Caco-2 (cell line): ENCODE measurements at regions not wholly inside any gene's neighbourhood (a gene's known extent, or its start where the extent isn't known, plus 50 kb on each side); places are given as distances from the start of the nearest gene placed in this dataset.

Source experiments
- BruUV-seq: library from RNA; stranded (reverse); fragments of 400-500 nt; replicated peaks from 2 replicates; lab custom pipeline; 2021; lab: Mats Ljungman, UMichigan
- CTCF ChIA-PET: fragments of 300-600 bp; sonication (Branson Sonifier 250); formaldehyde crosslinking; loops from one replicate; lab custom pipeline; 2022; ENCODE audit warnings: antibody characterized with exemption; lab: Charles Lee
- POLR2A ChIA-PET: fragments of 300-600 bp; sonication (Branson Sonifier 250); formaldehyde crosslinking; loops from one replicate; lab custom pipeline; 2022; ENCODE audit warnings: antibody characterized with exemption; lab: Charles Lee
- DNase-seq, 2 experiments: peaks; one replicate each; pipeline versions ENCODE4 v3.0.0 to v3.0.0-alpha.2; 2020 to 2022
- H3K27me3 ChIP-seq: replicated peaks from 2 replicates; pipeline ENCODE4 v1.6.0; 2011; ENCODE audit warnings: low read length; ENCODE audit not compliant: control insufficient read depth, insufficient read depth
- H3K36me3 ChIP-seq: 2 replicates; pipeline ENCODE4 v1.5.1; 2011; ENCODE audit warnings: low read length; ENCODE audit not compliant: control insufficient read depth, insufficient read depth
- H3K4me1 ChIP-seq: fragments of 250-450 bp; sonication (Bioruptor Pico); 2 replicates; pipeline ENCODE4 v1.5.1; 2020; ENCODE audit warnings: mild to moderate bottlenecking
- H3K4me3 ChIP-seq: 2 replicates; pipeline ENCODE4 v1.5.1; 2011; ENCODE audit warnings: low read depth, mild to moderate bottlenecking, control low read depth, low read length
- H3K9me3 ChIP-seq: fragments of 250-450 bp; sonication (Bioruptor Pico); 2 replicates; pipeline ENCODE4 v1.5.1; 2020; ENCODE audit warnings: mild to moderate bottlenecking, moderate library complexity
- H3K27ac Mint-ChIP-seq: one replicate; pipeline ENCODE4 v1.8.0; 2022; ENCODE audit warnings: mixed read lengths; ENCODE audit not compliant: unreplicated experiment
- H3K27me3 Mint-ChIP-seq: one replicate; pipeline ENCODE4 v1.8.0; 2022; ENCODE audit warnings: mixed read lengths; ENCODE audit not compliant: insufficient read depth, unreplicated experiment
- H3K36me3 Mint-ChIP-seq: one replicate; pipeline ENCODE4 v1.8.0; 2022; ENCODE audit warnings: mild to moderate bottlenecking, mixed read lengths; ENCODE audit not compliant: insufficient read depth, unreplicated experiment
- H3K4me1 Mint-ChIP-seq: one replicate; pipeline ENCODE4 v1.8.0; 2022; ENCODE audit warnings: low read depth, mixed read lengths; ENCODE audit not compliant: unreplicated experiment
- H3K4me3 Mint-ChIP-seq: one replicate; pipeline ENCODE4 v1.8.0; 2022; ENCODE audit warnings: mild to moderate bottlenecking, moderate library complexity, mixed read lengths; ENCODE audit not compliant: unreplicated experiment
- H3K9me3 Mint-ChIP-seq: one replicate; pipeline ENCODE4 v1.8.0; 2022; ENCODE audit warnings: mixed read lengths; ENCODE audit not compliant: unreplicated experiment
- CTCF ChIP-seq, 2 experiments: fragments of 200-600 bp in 1 of 2; IDR thresholded peaks; 1 replicate in 1 of 2; 2 replicates in 1 of 2; pipeline versions ENCODE4 v1.5.1 to v1.8.0; 2011 to 2022; ENCODE audit warnings: antibody characterized with exemption in 1 of 2, control low read depth in 1 of 2, inconsistent platforms in 1 of 2, low read depth in 1 of 2, low read length in 1 of 2, mild to moderate bottlenecking in 1 of 2, moderate library complexity in 1 of 2; ENCODE audit not compliant: insufficient read depth in 1 of 2, severe bottlenecking in 1 of 2, unreplicated experiment in 1 of 2
- intact Hi-C: fragments of 100-400 bp; cut with micrococcal nuclease; formaldehyde crosslinking; loops from one replicate; pipeline ENCODE4 v1.10.0; 2022; ENCODE audit not compliant: unreplicated experiment

GRCh38 chr1:82644186-82644915 is 843.6 kb downstream of the ADGRL2 start:
- Histone ChIP-seq H3K4me3 (no peak overlapping the region), H3K36me3 (no peaks in the 10 kb centered on the region), H3K4me1 (no peaks in the 10 kb centered on the region), H3K27me3 (no peaks in the 10 kb centered on the region), H3K9me3 (no peaks in the 10 kb centered on the region)
- Mint-ChIP-seq H3K4me1 (no peaks in the 10 kb centered on the region), H3K27me3 (no peaks in the 10 kb centered on the region), H3K36me3 (no peaks in the 10 kb centered on the region), H3K27ac (no peak overlapping the region), H3K4me3 (no peak overlapping the region), H3K9me3 (no peaks in the 10 kb centered on the region)
- intact Hi-C loops: no loop called here
- DNase-seq: no peak
- CTCF ChIA-PET: interaction anchor here (0.6 kb wide), 1 partner anchor 267 kb away, joined by 5 read pairs; no protein-coding TSS in a partner anchor
- POLR2A ChIA-PET: no interaction called here
- BruUV-seq: no TSS peak
- no peak for TF ChIP-seq CTCF (IDR thresholded peaks at IDR 0.05; ENCODE audit: insufficient read depth in 1 of 2, low read depth in 1 of 2, low read length in 1 of 2, severe bottlenecking in 1 of 2, unreplicated experiment in 1 of 2)

- ChIA-PET POLR2A (no interaction called here), CTCF (no interaction called here)
- Mint-ChIP-seq H3K4me1 (no peaks in the 10 kb centered on the region), H3K9me3 (no peaks in the 10 kb centered on the region), H3K27ac (no peak overlapping the region), H3K4me3 (no peak overlapping the region), H3K27me3 (no peaks in the 10 kb centered on the region), H3K36me3 (no peaks in the 10 kb centered on the region)
- H3K27me3 ChIP-seq: no peaks in the 10 kb centered on the region
- BruUV-seq: no TSS peak
- no peaks in the 10 kb centered on the region for H3K4me1 ChIP-seq
- TF ChIP-seq CTCF (IDR thresholded peaks at IDR 0.05; ENCODE audit: insufficient read depth in 1 of 2, low read depth in 1 of 2, low read length in 1 of 2, severe bottlenecking in 1 of 2, unreplicated experiment in 1 of 2): no peak
- H3K9me3 ChIP-seq: no peaks in the 10 kb centered on the region
- intact Hi-C loops: no loop called here
- H3K4me3 ChIP-seq: no peak overlapping the region
- DNase-seq: no peak
- no peaks in the 10 kb centered on the region for H3K36me3 ChIP-seq
Observed at GRCh38 chr1:82640352-82640751, 839.6 kb downstream of the ADGRL2 start.

- Histone ChIP-seq H3K36me3 (no peaks in the 10 kb centered on the region), H3K4me3 (no peak overlapping the region), H3K27me3 (no peaks in the 10 kb centered on the region), H3K4me1 (no peaks in the 10 kb centered on the region), H3K9me3 (no peaks in the 10 kb centered on the region)
- no peak for DNase-seq
- no peak for TF ChIP-seq CTCF (IDR thresholded peaks at IDR 0.05; ENCODE audit: insufficient read depth in 1 of 2, low read depth in 1 of 2, low read length in 1 of 2, severe bottlenecking in 1 of 2, unreplicated experiment in 1 of 2)
- POLR2A ChIA-PET: no interaction called here
- Mint-ChIP-seq H3K4me3 (no peak overlapping the region), H3K36me3 (no peaks in the 10 kb centered on the region), H3K27me3 (no peaks in the 10 kb centered on the region), H3K27ac (no peak overlapping the region), H3K9me3 (no peaks in the 10 kb centered on the region), H3K4me1 (no peaks in the 10 kb centered on the region)
- CTCF ChIA-PET: no interaction called here
- no TSS peak for BruUV-seq
- intact Hi-C loops: no loop called here
Observed at GRCh38 chr1:82634266-82634665, 833.5 kb downstream of the ADGRL2 start.
